HepG2 (cell line): ENCODE measurements at regions not wholly inside any gene's neighbourhood (a gene's known extent, or its start where the extent isn't known, plus 50 kb on each side); places are given as distances from the start of the nearest gene placed in this dataset.
A peak's percentile ranks its signal among the peaks of the same experiment; 100 is the strongest.

Source experiments
- CERS6 ChIP-seq: sonication (generic); formaldehyde crosslinking; IDR thresholded peaks from 2 replicates; pipeline ENCODE4 v1.5.0; 2020; ENCODE audit warnings: missing genetic modification reagents
- HMG20A ChIP-seq: IDR thresholded peaks from 2 replicates; pipeline ENCODE4 v1.6.1; 2016; ENCODE audit warnings: borderline replicate concordance
- HOMEZ ChIP-seq: IDR thresholded peaks from 2 replicates; pipeline ENCODE4 v1.6.1; 2016; ENCODE audit warnings: low read depth
- PLSCR1 ChIP-seq: sonication (generic); formaldehyde crosslinking; IDR thresholded peaks from 2 replicates; pipeline ENCODE4 v1.5.0; 2020; ENCODE audit warnings: missing genetic modification reagents, mild to moderate bottlenecking, borderline replicate concordance
- POLR2A ChIP-seq, 2 experiments: IDR thresholded peaks; 2 replicates each; pipeline ENCODE4 v1.6.1; 2011; ENCODE audit warnings: low read depth in 2 of 2, low read length in 2 of 2, mild to moderate bottlenecking in 1 of 2, moderate library complexity in 1 of 2; ENCODE audit not compliant: insufficient read depth in 1 of 2
- POLR2AphosphoS2 ChIP-seq: IDR thresholded peaks from 2 replicates; pipeline ENCODE4 v1.6.1; 2011; ENCODE audit warnings: low read depth, low read length, improper control_type of control experiment
- POLR2AphosphoS5 ChIP-seq: IDR thresholded peaks from 2 replicates; pipeline ENCODE4 v1.6.1; 2012; ENCODE audit warnings: low read depth, low read length
- SNAI1 ChIP-seq: sonication (generic); formaldehyde crosslinking; IDR thresholded peaks from 2 replicates; pipeline ENCODE4 v1.5.0; 2020; ENCODE audit warnings: mild to moderate bottlenecking, missing genetic modification reagents, borderline replicate concordance
- SOX13 ChIP-seq, 3 experiments: fragments of 450-650 bp in 1 of 3; sonication (generic) in 1 of 3; formaldehyde crosslinking in 1 of 3; IDR thresholded peaks in 2 of 3; conservative IDR thresholded peaks in 1 of 3; 2 replicates each; pipeline versions ENCODE4 v1.5.0 to v1.6.1; 2016 to 2020; ENCODE audit warnings: antibody characterized with exemption in 1 of 3, mild to moderate bottlenecking in 1 of 3, missing compliant biosample characterization in 1 of 3, missing genetic modification reagents in 1 of 3, moderate library complexity in 1 of 3
- TBX2 ChIP-seq: sonication (generic); formaldehyde crosslinking; IDR thresholded peaks from 2 replicates; pipeline ENCODE4 v1.5.0; 2020; ENCODE audit warnings: missing genetic modification reagents, mild to moderate bottlenecking, borderline replicate concordance
- ZFP82 ChIP-seq: sonication (generic); formaldehyde crosslinking; IDR thresholded peaks from 2 replicates; pipeline ENCODE4 v1.5.1; 2020; ENCODE audit warnings: mild to moderate bottlenecking, missing genetic modification reagents, borderline replicate concordance
- ZFP91 ChIP-seq: sonication (generic); formaldehyde crosslinking; IDR thresholded peaks from 2 replicates; pipeline ENCODE4 v1.9.0; 2022; ENCODE audit warnings: missing genetic modification reagents, mild to moderate bottlenecking, borderline replicate concordance
- ZHX1 ChIP-seq: sonication (generic); formaldehyde crosslinking; IDR thresholded peaks from 2 replicates; pipeline ENCODE4 v1.8.1; 2022; ENCODE audit warnings: low read depth, mild to moderate bottlenecking, missing genetic modification reagents
- ZNF136 ChIP-seq: sonication (generic); formaldehyde crosslinking; IDR thresholded peaks from 2 replicates; pipeline ENCODE4 v1.8.1; 2022; ENCODE audit warnings: low read depth, mild to moderate bottlenecking, moderate library complexity, missing genetic modification reagents
- ZNF234 ChIP-seq: sonication (generic); formaldehyde crosslinking; conservative IDR thresholded peaks from 2 replicates; pipeline ENCODE4 v1.5.1; 2020; ENCODE audit warnings: mild to moderate bottlenecking, missing genetic modification reagents
- ZNF557 ChIP-seq: sonication (generic); formaldehyde crosslinking; IDR thresholded peaks from 2 replicates; pipeline ENCODE4 v1.4.0; 2020; ENCODE audit warnings: missing genetic modification reagents
- ZNF790 ChIP-seq: sonication (generic); formaldehyde crosslinking; IDR thresholded peaks from 2 replicates; pipeline ENCODE4 v1.8.0; 2022; ENCODE audit warnings: missing genetic modification reagents, mild to moderate bottlenecking, borderline replicate concordance
- ZNF816 ChIP-seq: sonication (generic); formaldehyde crosslinking; IDR thresholded peaks from 2 replicates; pipeline ENCODE4 v1.8.0; 2022; ENCODE audit warnings: missing genetic modification reagents, mild to moderate bottlenecking, borderline replicate concordance
- ZNF850 ChIP-seq: sonication (generic); formaldehyde crosslinking; conservative IDR thresholded peaks from 2 replicates; pipeline ENCODE4 v1.9.0; 2021; ENCODE audit warnings: mild to moderate bottlenecking, missing genetic modification reagents
- ZNF883 ChIP-seq: sonication (generic); formaldehyde crosslinking; IDR thresholded peaks from 2 replicates; pipeline ENCODE4 v1.5.1; 2020; ENCODE audit warnings: mild to moderate bottlenecking, missing genetic modification reagents; ENCODE audit errors: not compliant biosample characterization

GRCh38 chr6:26158581-26159356 lies 71.5 kb downstream of the HFE start (continued):
- TF ChIP-seq ZNF850 (peak; percentile 71; the same call in 1 of the 2 replicates), ZNF557 (CRISPR knock-in tag) (0 out of 2 replicates have a peak, but pooled peaks have one; percentile 25), HMG20A (peak; percentile 5; the same call in 1 of the 2 replicates), PLSCR1 (CRISPR knock-in tag) (0 out of 2 replicates have a peak, but pooled peaks have one; percentile 28), ZNF883 (CRISPR knock-in tag) (peak; percentile 0), POLR2AphosphoS2 (peak; percentile 32; the same call in 1 of the 2 replicates), ZNF234 (CRISPR knock-in tag) (no peak), ZNF816 (CRISPR knock-in tag) (peak; percentile 93), TBX2 (CRISPR knock-in tag) (no peak), ZNF790 (CRISPR knock-in tag) (0 out of 2 replicates have a peak, but pooled peaks have one; percentile 68), ZFP91 (CRISPR knock-in tag) (no peak), ZFP82 (CRISPR knock-in tag) (peak; percentile 96; the same call in 1 of the 2 replicates), POLR2A (IDR thresholded peaks at IDR 0.05; ENCODE audit: insufficient read depth in 1 of 2, low read depth in 2 of 2, low read length in 2 of 2) (peak; percentile 17 to 32; a peak in 2 of 4 replicates), ZHX1 (CRISPR knock-in tag) (no peak), POLR2AphosphoS5 (peak; percentile 21; the same call in 1 of the 2 replicates), SOX13 (IDR thresholded peaks at IDR 0.05) (no peak), SOX13 (CRISPR knock-in tag; conservative IDR thresholded peaks at IDR 0.05 in 1 of 2, IDR thresholded peaks at IDR 0.05 in 1 of 2) (peak in 1 of 2 experiments; percentile 37; a peak in 1 of 4 replicates), CERS6 (CRISPR knock-in tag) (no peak), ZNF136 (CRISPR knock-in tag) (no peak), SNAI1 (CRISPR knock-in tag) (0 out of 2 replicates have a peak, but pooled peaks have one; percentile 43), HOMEZ (CRISPR knock-in tag) (0 out of 2 replicates have a peak, but pooled peaks have one; percentile 1)
